Karpas-422 (cell line): ENCODE measurements at regions not wholly inside any gene's neighbourhood (a gene's known extent, or its start where the extent isn't known, plus 50 kb on each side); places are given as distances from the start of the nearest gene placed in this dataset.

ENCODE experiments used
- DNase-seq: peaks from one replicate; pipeline ENCODE4 v3.0.0-alpha.2; 2015
- H2AFZ ChIP-seq: fragments of 200-600 bp; sonication (generic); 2 replicates; pipeline ENCODE4 v1.6.1; 2014; ENCODE audit warnings: antibody characterized with exemption, low read length, mixed read lengths
- H3K27ac ChIP-seq: fragments of 200-600 bp; sonication (generic); 2 replicates; pipeline ENCODE4 v1.5.1; 2014; ENCODE audit warnings: mild to moderate bottlenecking, low read length, moderate library complexity
- H3K27me3 ChIP-seq: fragments of 200-600 bp; sonication (generic); 2 replicates; pipeline ENCODE4 v1.6.1; 2014; ENCODE audit warnings: low read length, mixed read lengths
- H3K36me3 ChIP-seq: fragments of 200-600 bp; sonication (generic); 2 replicates; pipeline ENCODE4 v1.6.1; 2014; ENCODE audit warnings: low read length, mixed read lengths; ENCODE audit not compliant: insufficient read depth
- H3K4me1 ChIP-seq: fragments of 200-600 bp; sonication (generic); 2 replicates; pipeline ENCODE4 v1.6.1; 2014; ENCODE audit warnings: mild to moderate bottlenecking, low read length, mixed read lengths
- H3K4me2 ChIP-seq: fragments of 200-600 bp; sonication (generic); 2 replicates; pipeline ENCODE4 v1.6.1; 2014; ENCODE audit warnings: low read length, low read depth, mild to moderate bottlenecking; ENCODE audit not compliant: poor library complexity, severe bottlenecking
- H3K4me3 ChIP-seq: fragments of 200-600 bp; sonication (generic); 2 replicates; pipeline ENCODE4 v1.5.1; 2014; ENCODE audit warnings: mild to moderate bottlenecking, antibody characterized with exemption, low read length, mixed read lengths
- H3K79me2 ChIP-seq: fragments of 200-600 bp; sonication (generic); 2 replicates; pipeline ENCODE4 v1.6.1; 2014; ENCODE audit warnings: mild to moderate bottlenecking, low read length, mixed read lengths
- H3K9ac ChIP-seq: fragments of 200-600 bp; sonication (generic); 2 replicates; pipeline ENCODE4 v1.6.0; 2014; ENCODE audit warnings: low read length
- H3K9me2 ChIP-seq: fragments of 200-600 bp; sonication (generic), shearing (Covaris generic); replicated peaks from 2 replicates; pipeline ENCODE4 v1.6.0; 2014; ENCODE audit warnings: mild to moderate bottlenecking, low read length, moderate library complexity; ENCODE audit not compliant: insufficient read depth
- H3K9me3 ChIP-seq: fragments of 300-700, 200-600 bp; sonication (generic); 2 replicates; pipeline ENCODE4 v1.6.1; 2014; ENCODE audit warnings: low read length, mixed read lengths
- H4K20me1 ChIP-seq: fragments of 200-600 bp; sonication (generic); 2 replicates; pipeline ENCODE4 v1.6.1; 2014; ENCODE audit warnings: mild to moderate bottlenecking, antibody characterized with exemption, low read length, low read depth; ENCODE audit not compliant: insufficient read depth

DNA sequence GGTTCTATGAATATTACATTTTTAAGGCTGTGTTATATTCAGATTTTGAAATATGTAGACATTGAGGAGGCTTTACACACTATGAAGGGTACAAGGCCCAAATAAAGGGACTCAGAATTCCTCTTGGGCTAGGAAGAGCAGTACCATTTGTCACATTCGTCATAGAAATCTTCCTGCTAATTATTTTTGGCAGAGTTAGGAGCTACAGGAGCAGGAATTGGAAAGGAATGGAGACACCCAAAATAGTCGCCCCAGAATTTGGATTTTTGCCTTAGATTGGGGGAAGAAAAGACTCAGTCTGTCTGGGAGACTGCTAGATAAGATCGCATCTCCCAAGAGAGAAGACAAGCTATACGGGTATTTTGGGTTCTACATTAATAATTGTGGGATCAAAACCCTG is 176.4 kb upstream of the DACH1 start:
- no peak overlapping the region for H3K27ac ChIP-seq

DNA sequence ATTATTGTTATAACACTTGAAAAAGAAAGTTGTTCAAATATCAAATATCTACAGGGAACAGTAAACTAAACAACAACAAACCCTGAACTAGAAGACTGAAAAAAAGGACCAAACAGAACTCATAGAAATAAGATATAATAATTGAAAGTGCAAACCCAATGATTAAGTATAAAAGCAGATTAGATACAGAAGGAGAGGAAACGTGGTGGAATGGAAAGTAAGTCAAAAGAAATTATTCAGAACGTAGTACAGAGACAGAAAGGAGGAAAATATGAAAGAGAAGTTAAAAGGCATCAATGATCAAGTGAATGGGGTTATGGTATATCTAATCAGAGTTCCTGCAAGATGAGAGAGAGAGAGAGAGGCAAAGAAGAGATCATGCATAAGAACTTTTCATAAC is 174.2 kb upstream of the DACH1 start:
- no peak overlapping the region for H3K4me3 ChIP-seq

More for the DNA sequence above, 176.4 kb upstream of the DACH1 start:
- DNase-seq, result no peak
- Histone ChIP-seq H3K4me1 (no peaks in the 10 kb centered on the region), H3K27me3 (no peaks in the 10 kb centered on the region), H4K20me1 (no peaks in the 10 kb centered on the region), H3K4me2 (no peak overlapping the region), H3K36me3 (no peaks in the 10 kb centered on the region), H3K9me2 (no peaks in the 10 kb centered on the region), H3K4me3 (no peak overlapping the region), H3K9ac (no peak overlapping the region), H3K79me2 (no peaks in the 10 kb centered on the region), H2AFZ (no peak overlapping the region), H3K9me3 (peaks cover 12% of the 10 kb centered on the region)

DNA sequence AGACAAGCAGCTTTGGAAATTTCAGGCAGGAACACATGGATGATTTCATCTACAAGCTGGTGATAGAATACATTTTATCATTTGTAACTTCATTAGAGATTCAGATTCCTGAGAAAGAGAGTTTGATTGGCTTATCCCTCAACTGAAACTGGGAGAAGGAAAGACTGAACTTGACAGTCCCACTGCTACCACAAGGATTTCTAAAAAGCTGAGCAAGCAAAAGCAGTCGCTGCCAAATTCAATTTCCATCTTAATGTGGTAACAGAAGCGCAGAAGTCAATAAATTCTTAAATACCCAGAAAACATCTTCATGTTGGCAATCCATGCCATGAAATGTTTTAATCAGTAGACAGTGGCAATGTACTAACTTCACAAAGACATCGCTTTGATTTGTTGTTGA is 172.1 kb upstream of the DACH1 start:
- Histone ChIP-seq H3K9ac (no peak overlapping the region), H3K4me2 (no peak overlapping the region), H3K27me3 (no peaks in the 10 kb centered on the region), H3K9me2 (no peaks in the 10 kb centered on the region), H3K27ac (no peak overlapping the region), H3K4me3 (no peak overlapping the region), H4K20me1 (no peaks in the 10 kb centered on the region), H3K36me3 (no peaks in the 10 kb centered on the region), H2AFZ (no peak overlapping the region), H3K9me3 (peaks cover 12% of the 10 kb centered on the region), H3K4me1 (no peaks in the 10 kb centered on the region), H3K79me2 (no peaks in the 10 kb centered on the region)
- no peak for DNase-seq

More for the DNA sequence above, 174.2 kb upstream of the DACH1 start:
- no peak overlapping the region for H3K27ac ChIP-seq
- DNase-seq, result no peak
- H2AFZ ChIP-seq, result no peak overlapping the region
- no peak overlapping the region for H3K4me2 ChIP-seq
- no peaks in the 10 kb centered on the region for H4K20me1 ChIP-seq
- H3K9ac ChIP-seq, result no peak overlapping the region
- no peaks in the 10 kb centered on the region for H3K27me3 ChIP-seq
- H3K4me1 ChIP-seq, result no peaks in the 10 kb centered on the region
- H3K79me2 ChIP-seq, result no peaks in the 10 kb centered on the region
- H3K36me3 ChIP-seq, result no peaks in the 10 kb centered on the region
- no peaks in the 10 kb centered on the region for H3K9me2 ChIP-seq
- peaks cover 12% of the 10 kb centered on the region for H3K9me3 ChIP-seq

DNA sequence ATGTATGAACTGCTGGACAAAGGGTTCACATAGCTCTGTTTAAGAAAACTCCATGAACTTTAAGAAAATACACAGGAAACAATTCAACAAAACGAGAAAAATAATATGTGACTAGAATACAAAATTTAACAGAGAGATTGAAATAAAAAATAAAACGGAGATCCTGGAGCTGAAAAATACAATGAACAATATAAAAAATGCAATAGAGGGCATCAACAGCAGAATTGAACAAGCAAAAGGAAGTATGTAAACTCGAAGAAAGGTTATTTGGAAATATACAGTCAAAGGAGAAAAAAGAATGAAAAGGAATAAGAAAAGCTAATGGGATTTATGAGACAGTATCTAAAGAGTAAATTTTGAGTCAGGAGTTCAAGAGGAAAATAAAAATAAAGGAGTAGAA is 163.0 kb upstream of the DACH1 start:
- no peaks in the 10 kb centered on the region for H3K27me3 ChIP-seq

DNA sequence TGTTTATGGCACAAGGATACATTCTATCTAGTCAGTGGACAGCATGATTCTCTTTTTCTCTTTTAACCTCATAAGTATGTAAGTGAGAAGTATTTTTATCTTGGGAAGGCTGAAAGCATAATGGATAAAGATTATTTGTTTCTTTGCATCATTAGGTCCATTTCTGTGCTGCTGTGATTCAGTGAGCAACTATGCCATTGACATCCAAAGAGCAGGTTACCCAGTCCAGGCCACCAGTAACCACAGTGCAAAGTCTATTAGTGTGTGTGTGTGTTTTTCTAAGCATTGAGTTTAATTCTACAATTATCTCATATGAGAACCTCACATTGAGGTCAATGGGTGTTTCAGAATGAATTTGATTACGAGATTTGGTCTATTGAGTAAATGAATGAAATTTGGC is 158.8 kb upstream of the DACH1 start:
- Histone ChIP-seq H3K9me3 (peaks cover 19% of the 10 kb centered on the region), H3K36me3 (no peaks in the 10 kb centered on the region), H2AFZ (no peak overlapping the region), H3K9ac (no peak overlapping the region), H3K4me3 (no peak overlapping the region), H3K27me3 (no peaks in the 10 kb centered on the region), H3K27ac (no peak overlapping the region), H4K20me1 (no peaks in the 10 kb centered on the region), H3K4me2 (no peak overlapping the region), H3K4me1 (no peaks in the 10 kb centered on the region), H3K79me2 (no peaks in the 10 kb centered on the region), H3K9me2 (no peaks in the 10 kb centered on the region)
- no peak for DNase-seq

More for the DNA sequence above, 163.0 kb upstream of the DACH1 start:
- H4K20me1 ChIP-seq, result no peaks in the 10 kb centered on the region
- H3K4me2 ChIP-seq, result no peak overlapping the region
- no peak overlapping the region for H3K27ac ChIP-seq
- peaks cover 19% of the 10 kb centered on the region; the same call in 1 of the 2 replicates for H3K9me3 ChIP-seq
- no peak overlapping the region for H3K9ac ChIP-seq
- no peaks in the 10 kb centered on the region for H3K79me2 ChIP-seq
- no peaks in the 10 kb centered on the region for H3K36me3 ChIP-seq
- DNase-seq, result no peak
- no peaks in the 10 kb centered on the region for H3K9me2 ChIP-seq
- no peak overlapping the region for H2AFZ ChIP-seq
- no peaks in the 10 kb centered on the region for H3K4me1 ChIP-seq
- no peak overlapping the region for H3K4me3 ChIP-seq

DNA sequence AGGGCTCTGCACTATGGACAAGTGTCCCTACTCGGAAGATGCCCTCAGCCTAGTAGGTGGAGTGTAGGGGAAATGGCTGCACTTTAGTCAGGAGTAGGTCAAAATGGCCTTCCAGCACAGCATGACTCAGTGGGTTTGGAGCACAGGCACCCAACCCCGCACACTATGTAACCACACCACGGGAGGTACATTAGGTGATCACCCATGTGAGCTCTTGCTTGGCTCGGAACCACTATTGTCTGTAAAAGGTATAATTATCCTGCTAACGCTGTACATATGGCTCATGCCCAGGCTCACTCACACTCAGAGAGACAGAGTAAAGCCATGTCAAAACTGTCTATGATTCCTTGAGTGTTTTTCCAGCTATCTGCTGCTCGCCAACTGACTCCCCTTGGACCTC is 156.9 kb upstream of the DACH1 start:
- Histone ChIP-seq H3K9me2 (no peaks in the 10 kb centered on the region), H2AFZ (no peak overlapping the region), H3K9ac (no peak overlapping the region), H3K4me3 (no peak overlapping the region), H3K4me1 (no peaks in the 10 kb centered on the region), H4K20me1 (no peaks in the 10 kb centered on the region), H3K27ac (no peak overlapping the region), H3K9me3 (peaks cover 8% of the 10 kb centered on the region), H3K79me2 (no peaks in the 10 kb centered on the region), H3K36me3 (no peaks in the 10 kb centered on the region), H3K4me2 (no peak overlapping the region), H3K27me3 (no peaks in the 10 kb centered on the region)
- no peak for DNase-seq

DNA sequence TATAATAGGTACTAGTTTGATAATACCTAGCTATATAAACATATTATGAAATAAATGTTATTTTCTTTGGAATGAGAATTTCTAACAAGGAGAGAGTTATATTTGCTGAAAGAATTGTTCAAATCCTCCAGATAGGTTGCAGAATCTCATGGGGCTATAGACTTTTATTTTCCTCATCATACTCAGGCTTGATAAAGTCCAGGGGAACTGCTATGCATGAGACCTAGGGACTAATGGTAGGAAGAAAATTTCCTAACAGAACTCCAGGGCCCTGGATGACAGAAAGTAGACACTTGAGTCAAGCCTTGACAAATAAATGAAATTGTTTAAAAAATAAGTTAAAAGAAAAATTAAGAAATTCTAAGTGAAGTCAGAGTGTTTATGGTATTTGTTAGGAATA is 138.5 kb upstream of the DACH1 start:
- no peaks in the 10 kb centered on the region for H3K9me2 ChIP-seq
- H3K4me2 ChIP-seq, result no peak overlapping the region
- no peaks in the 10 kb centered on the region for H3K36me3 ChIP-seq
- H4K20me1 ChIP-seq, result no peaks in the 10 kb centered on the region
- no peaks in the 10 kb centered on the region for H3K27me3 ChIP-seq
- H3K27ac ChIP-seq, result no peak overlapping the region
- no peak for DNase-seq
- H3K79me2 ChIP-seq, result no peaks in the 10 kb centered on the region
- H3K9me3 ChIP-seq, result peaks cover 14% of the 10 kb centered on the region
- H2AFZ ChIP-seq, result no peak overlapping the region
- H3K4me1 ChIP-seq, result no peaks in the 10 kb centered on the region
- H3K4me3 ChIP-seq, result no peak overlapping the region
- no peak overlapping the region for H3K9ac ChIP-seq

DNA sequence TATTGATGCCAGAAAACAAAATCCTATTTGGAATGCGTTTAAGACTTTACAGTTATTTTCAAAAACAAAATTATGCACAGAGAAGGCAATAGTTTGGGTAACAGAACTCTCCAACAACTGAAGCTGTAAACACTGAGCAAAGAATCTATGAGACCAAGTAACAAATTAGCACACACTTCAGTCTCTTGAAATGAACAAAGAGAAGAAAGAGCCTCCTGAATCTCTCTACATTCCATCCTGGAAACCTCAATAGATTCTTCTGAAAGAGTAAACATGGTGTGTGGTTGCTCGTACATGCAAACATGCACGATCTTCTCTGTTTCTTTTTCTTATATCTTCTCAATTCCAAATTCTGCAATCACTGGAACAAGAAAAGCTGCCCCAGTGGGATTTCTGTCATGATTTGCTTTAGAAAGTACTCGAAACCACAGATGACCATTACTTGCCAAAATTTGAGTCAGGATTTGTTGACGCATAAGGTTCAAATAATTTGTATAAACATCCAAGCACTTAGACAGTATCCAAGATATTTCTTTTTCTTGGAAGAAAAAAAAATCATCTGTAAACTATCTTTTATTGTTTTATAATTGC is 137.9 kb upstream of the DACH1 start:
- DNase-seq, result no peak
- H3K4me1 ChIP-seq, result no peaks in the 10 kb centered on the region
- H3K36me3 ChIP-seq, result no peaks in the 10 kb centered on the region
- H3K4me3 ChIP-seq, result no peak overlapping the region
- no peak overlapping the region for H3K27ac ChIP-seq
- H3K9ac ChIP-seq, result no peak overlapping the region
- H3K79me2 ChIP-seq, result no peaks in the 10 kb centered on the region
- no peak overlapping the region for H3K4me2 ChIP-seq
- no peaks in the 10 kb centered on the region for H3K27me3 ChIP-seq
- no peak overlapping the region for H2AFZ ChIP-seq
- no peaks in the 10 kb centered on the region for H4K20me1 ChIP-seq
- peaks cover 16% of the 10 kb centered on the region for H3K9me3 ChIP-seq
- no peaks in the 10 kb centered on the region for H3K9me2 ChIP-seq

DNA sequence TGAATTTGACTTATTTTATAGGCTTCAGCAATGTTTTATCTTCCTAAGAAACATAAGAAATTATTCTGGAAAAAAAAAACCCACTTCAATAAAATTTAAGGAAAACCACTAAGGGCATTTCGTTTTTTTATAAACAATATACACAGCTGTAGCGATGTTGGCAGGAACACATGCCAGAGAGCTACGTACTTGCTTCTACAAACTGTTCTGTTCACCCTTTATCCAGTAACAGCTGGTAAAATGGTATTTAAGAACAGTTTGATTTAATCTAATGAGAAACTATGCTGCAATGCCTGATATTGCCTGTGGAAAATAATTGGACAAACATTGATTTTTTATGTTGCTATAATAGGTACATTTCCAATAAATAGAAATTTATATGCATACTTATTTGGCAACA is 137.2 kb upstream of the DACH1 start:
- Histone ChIP-seq H3K27ac (no peak overlapping the region), H3K79me2 (no peaks in the 10 kb centered on the region), H3K9me2 (no peaks in the 10 kb centered on the region), H4K20me1 (no peaks in the 10 kb centered on the region), H3K4me3 (no peak overlapping the region), H3K4me2 (no peak overlapping the region), H3K9ac (no peak overlapping the region), H3K27me3 (no peaks in the 10 kb centered on the region), H3K36me3 (no peaks in the 10 kb centered on the region), H3K9me3 (peaks cover 14% of the 10 kb centered on the region), H3K4me1 (no peaks in the 10 kb centered on the region), H2AFZ (no peak overlapping the region)
- DNase-seq, result no peak
